ENCODE measurements at regions not wholly inside any gene's neighbourhood (a gene's known extent, or its start where the extent isn't known, plus 50 kb on each side); places are given as distances from the start of the nearest gene placed in this dataset.
"Not testable (repeated sequence)": the region's sequence is repeated elsewhere in the genome, so short reads cannot be mapped to it uniquely, and the experiment has no call there.

DNA sequence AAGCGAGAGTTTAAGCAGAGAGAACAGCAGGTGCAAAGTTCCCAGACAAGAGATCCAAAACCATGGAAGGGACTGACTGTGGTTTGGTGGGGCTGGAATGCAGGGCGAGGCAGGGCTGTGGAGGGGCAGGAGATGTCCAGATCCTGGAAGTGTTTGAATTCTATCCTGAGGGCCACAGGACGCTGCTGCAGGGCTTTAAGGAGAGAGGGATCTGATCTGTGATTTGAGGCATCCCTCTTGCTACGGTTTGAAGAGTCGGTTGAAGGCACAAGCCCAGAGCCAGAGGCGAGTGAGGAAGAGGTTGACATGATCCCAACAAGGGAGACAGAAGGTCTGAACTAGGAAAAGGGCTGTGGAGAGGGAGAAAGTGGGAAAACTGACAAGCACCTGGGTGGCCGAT lies 209.9 kb upstream of the IRF2BP2 start:
- TF ChIP-seq, protein P1, sequence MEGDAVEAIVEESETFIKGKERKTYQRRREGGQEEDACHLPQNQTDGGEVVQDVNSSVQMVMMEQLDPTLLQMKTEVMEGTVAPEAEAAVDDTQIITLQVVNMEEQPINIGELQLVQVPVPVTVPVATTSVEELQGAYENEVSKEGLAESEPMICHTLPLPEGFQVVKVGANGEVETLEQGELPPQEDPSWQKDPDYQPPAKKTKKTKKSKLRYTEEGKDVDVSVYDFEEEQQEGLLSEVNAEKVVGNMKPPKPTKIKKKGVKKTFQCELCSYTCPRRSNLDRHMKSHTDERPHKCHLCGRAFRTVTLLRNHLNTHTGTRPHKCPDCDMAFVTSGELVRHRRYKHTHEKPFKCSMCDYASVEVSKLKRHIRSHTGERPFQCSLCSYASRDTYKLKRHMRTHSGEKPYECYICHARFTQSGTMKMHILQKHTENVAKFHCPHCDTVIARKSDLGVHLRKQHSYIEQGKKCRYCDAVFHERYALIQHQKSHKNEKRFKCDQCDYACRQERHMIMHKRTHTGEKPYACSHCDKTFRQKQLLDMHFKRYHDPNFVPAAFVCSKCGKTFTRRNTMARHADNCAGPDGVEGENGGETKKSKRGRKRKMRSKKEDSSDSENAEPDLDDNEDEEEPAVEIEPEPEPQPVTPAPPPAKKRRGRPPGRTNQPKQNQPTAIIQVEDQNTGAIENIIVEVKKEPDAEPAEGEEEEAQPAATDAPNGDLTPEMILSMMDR (IDR thresholded peaks at IDR 0.05) = not testable (repeated sequence)
- TF ChIP-seq POLR2A (IDR thresholded peaks at IDR 0.05) = not testable (repeated sequence)

All from uterus (tissue), 2 donors.